ENCODE measurements at regions not wholly inside any gene's neighbourhood (a gene's known extent, or its start where the extent isn't known, plus 50 kb on each side); places are given as distances from the start of the nearest gene placed in this dataset.

GRCh38 chr21:21734088-21734487 lies 735.9 kb downstream of the NCAM2 start:
- TF ChIP-seq CTCF (IDR thresholded peaks at IDR 0.05) (no peak), POLR2A (IDR thresholded peaks at IDR 0.05) (no peak)
